NCI-H2196 treated with DMSO at 0.1 percent for 48 hours (cell line): ENCODE measurements at regions not wholly inside any gene's neighbourhood (a gene's known extent, or its start where the extent isn't known, plus 50 kb on each side); places are given as distances from the start of the nearest gene placed in this dataset.
A peak's percentile ranks its signal among the peaks of the same experiment; 100 is the strongest.
"Not testable (repeated sequence)": the region's sequence is repeated elsewhere in the genome, so short reads cannot be mapped to it uniquely, and the experiment has no call there.

Source experiments
- DNase-seq: peaks from one replicate; lab custom pipeline; 2025; ENCODE audit not compliant: unreplicated experiment; lab: John Stamatoyannopoulos, UW

DNA sequence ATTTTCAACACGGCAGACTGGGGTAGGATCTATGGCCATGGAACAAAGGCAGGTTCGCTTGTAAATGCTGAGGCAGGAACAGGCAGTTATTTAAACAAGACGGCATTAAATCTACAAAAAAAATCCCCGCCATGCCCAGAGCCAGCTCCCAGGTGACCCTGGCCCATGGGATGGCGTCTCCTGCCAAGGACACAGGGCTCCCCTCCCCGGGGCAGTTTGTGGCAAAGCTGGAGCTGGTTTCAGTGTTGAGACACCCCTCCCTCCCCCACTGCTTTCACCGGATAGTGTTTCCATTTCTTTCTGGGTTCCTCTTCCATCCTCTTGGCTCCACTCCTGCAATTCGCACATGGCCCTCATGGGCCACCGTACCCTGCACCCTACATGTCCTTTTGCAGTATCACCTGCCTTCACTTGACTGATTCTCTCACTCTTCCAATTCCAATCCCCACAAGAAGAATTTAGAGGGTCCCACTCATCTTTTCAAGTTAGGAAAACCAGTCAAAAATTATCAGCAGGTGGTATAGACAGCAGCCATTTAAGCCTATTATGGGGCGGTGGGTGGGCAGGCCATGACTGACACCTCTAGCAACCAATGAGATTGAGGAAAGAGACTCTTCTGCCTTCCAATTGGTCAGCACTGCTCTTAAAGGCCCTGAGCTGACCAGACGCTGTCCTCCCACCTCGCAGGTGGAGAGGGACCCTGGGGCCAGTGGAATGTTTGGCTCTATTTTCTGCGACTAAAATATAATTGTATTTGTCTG lies 52.0 kb downstream of the OLIG1 start:
- DNase-seq: no peak

DNA sequence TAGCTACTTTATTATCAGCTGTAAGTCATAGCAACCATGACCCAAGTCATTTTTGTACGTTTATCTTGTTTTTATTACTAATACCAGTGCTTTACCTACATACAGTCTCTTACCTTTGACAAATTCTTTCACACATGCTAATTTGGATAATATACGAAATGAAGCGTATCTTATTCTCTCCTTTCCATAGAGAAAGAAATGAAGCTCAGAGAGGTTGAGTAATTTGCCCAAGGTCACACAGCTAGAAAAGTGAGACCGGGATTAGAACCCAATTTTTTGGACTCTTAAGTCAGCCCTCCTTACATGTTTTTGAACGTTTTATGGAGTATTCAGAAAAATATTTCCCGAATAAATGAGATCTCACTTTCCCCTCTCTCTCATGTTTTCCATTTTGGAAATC lies 52.6 kb downstream of the OLIG1 start:
- DNase-seq: no peak

DNA sequence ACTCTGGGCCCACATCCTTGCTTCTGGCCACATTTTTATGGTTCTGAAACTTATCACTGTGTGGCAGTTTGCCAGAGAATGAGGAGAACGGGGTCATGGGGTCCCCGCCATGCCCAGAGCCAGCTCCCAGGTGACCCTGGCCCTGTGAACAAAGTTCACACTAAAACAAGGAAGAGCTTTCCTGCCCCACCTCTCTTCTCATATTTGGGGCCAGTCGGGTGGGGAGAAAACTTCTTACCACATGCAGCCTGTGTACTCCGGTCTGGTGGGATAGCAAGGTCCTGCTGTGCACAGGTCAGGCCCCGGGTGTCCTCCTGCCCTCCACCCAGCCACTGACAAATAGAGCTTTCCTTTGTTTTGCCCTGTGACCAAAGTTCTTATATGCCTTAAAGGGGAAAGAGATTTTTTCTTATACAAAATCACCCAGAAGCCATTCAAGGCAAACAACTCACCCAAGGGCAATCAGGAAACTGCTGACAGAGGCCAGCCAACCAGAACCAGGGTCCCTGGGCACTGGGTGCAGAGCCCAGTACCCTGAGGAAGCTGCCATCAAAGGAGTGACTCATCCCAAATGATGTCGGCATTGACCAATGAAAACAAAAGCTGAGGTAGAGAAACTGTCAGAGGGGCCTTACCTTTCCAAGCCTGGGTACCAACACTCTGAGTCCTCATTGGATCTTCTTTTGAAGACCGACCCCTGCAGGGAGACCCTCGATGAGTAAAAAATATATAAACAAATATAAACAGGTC lies 53.6 kb downstream of the OLIG1 start:
- no peak for DNase-seq

GRCh38 chr21:33124889-33125288 lies 54.9 kb downstream of the OLIG1 start:
- DNase-seq: no peak

DNA sequence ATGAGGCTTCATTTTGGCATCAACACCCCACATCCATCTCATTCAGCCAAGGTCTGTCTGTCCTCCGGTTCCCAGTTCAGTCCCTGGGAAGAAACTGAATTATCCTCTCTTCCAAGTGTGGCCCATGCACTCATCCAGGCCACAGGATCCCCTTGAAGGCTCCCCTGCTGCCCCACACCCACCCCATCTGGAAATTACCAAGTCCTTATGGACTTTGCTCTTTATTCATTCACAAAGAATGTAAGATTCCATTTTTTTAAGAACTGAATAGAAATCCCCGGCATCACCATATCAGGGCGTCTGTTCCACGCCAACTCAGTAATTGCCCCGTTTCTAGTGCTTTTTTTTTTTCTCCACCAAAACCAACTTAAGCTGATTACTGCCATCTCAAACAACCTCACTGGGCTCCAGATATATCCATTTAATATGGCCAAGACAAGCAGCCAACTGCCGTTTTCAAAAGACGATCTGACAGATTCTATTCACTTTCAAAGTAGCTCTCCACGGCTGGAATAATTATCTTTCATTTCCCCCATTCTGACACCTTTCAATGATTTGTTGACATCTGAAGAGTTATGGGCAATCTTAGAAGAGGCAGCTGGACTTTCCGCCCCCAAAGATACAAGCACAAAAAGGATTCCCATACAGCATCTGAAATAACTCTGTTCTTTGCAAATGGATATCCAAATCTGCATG lies 55.9 kb downstream of the OLIG1 start:
- DNase-seq: no peak

GRCh38 chr21:33126569-33126968 lies 56.6 kb downstream of the OLIG1 start:
- DNase-seq: no peak

GRCh38 chr21:33127154-33127867 lies 57.4 kb downstream of the OLIG1 start:
- peak; percentile 39 for DNase-seq

GRCh38 chr21:33127868-33128242 lies 57.9 kb downstream of the OLIG1 start:
- no peak for DNase-seq

GRCh38 chr21:33128538-33128937 lies 58.6 kb downstream of the OLIG1 start:
- DNase-seq: no peak

DNA sequence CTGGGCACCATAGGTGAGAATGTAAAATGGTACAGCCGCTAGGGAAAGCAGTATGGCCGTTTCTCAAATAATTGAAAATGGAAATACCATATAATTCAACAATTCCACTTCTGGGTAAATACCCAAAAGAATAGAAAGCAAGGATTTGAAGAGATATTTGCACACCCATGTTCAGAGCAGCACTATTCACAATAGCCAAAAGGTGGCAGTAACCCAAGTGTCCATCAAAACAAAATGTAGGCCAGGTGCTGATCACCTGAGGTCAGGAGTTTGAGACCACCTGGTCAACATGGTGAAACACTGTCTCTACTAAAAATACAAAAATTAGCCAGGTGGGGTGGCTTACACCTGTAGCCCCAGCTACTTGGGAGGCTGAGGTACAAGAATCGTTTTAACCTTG lies 62.1 kb downstream of the OLIG1 start:
- no peak for DNase-seq

DNA sequence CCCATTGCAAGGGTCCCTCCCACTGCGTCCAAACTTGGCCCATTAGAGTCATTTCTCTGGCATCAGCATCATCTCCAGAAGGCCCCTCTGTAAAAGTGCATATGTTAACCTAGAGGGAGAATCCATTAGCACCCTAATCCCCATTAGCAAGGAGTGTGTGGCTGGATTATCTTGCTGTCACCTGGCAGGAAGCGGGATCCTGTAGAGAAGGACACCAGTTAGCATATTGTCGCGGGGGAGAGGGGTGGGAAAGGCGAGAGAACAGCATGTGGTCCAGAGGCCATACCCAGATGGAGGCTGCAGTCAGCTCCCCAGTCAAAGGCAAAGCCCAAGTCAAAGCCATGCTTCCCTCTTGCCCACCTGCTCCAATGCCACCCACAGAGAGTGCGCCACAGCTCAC lies 64.0 kb downstream of the OLIG1 start:
- no peak for DNase-seq

GRCh38 chr21:33135925-33136324 lies 66.0 kb downstream of the OLIG1 start:
- DNase-seq: peak; percentile 30

DNA sequence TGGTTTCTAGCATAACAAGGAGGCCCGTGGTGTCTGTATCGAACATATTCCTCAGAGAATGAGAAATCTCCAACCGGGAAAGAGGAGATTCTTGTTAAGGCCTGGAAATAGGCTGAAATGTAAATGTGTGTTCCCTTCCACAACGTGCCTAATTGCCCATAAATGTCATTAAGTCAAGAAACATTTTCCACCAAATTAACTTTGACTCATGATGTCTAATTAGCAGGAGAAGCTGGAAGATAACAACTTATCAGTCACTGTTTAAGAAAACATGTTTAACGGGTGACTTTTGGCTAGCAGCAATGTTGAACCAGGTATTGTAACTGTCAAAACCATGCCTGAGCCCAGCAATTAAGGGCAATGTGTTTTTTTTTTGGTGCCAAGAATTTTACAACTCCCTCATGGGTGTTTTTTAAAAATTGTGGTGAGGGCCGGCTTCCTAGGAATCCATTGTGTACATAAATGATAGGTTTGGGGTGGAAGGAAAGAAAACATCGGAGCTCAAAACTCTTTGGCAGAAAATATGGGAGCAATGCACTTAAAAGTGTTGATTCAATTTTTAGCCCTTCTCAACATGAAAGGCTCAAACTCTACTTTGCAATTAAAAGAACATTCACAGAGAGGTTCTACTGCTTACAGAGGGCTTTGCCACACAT lies 67.0 kb downstream of the OLIG1 start:
- DNase-seq: no peak

DNA sequence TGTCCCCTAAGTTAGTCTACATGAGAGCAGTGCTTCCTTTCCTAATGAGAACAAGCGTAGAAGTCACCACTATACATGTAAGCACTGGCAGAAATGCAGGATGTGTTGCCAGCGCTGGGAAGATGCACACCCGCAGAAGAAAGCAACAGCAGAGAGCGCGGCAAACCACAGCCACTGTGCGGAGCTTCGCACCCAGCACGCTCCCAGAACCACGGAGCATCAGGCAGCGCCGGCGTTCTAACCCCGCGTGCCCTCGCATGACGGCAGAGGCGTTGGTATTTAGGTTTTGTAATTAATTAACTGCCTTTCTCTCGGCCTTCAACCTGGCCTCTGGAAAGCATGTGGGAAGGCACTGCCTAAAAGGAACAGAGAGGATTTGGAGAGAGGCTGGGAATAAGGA lies 69.1 kb downstream of the OLIG1 start:
- DNase-seq: no peak

DNA sequence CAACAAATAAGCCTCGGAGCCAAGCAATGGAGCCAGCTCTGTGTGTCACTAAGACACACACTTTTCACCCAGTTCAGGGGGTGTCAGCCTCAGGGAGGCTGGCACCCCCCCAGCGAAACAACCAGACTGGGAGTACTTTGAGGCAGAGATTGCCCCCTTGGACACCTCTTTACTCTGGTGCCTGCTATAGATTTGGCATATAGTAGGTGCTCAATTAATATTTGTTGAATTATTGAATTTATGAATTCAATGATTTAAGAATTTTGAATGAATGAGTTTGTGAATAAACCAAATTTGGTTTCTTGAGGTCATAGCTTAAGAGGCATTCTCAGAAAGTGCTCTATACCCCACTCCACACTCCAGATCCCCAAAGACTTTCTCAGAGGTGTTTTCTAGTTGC lies 70.3 kb downstream of the OLIG1 start:
- no peak for DNase-seq

GRCh38 chr21:33146467-33146866 lies 76.5 kb downstream of the OLIG1 start:
- DNase-seq: no peak

DNA sequence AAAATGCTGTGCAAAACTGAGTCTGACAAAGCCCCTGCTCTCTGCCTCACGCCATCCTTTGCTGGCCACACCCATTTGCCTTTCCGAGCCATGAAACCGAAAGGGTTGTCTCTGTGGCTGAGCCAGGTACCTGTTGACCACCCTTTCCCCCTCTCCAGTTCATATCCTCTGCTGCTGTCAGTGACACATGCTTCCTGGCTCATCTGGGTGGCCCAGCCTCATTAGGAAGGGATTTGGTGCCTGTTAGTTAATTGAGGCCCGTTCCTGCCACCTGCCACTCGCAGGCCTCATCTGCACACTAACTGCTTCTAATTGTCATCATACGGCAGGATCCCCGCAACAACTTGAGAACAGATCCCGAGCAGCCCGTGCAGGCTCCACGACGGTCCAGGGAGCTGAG lies 79.2 kb downstream of the OLIG1 start:
- DNase-seq: no peak

DNA sequence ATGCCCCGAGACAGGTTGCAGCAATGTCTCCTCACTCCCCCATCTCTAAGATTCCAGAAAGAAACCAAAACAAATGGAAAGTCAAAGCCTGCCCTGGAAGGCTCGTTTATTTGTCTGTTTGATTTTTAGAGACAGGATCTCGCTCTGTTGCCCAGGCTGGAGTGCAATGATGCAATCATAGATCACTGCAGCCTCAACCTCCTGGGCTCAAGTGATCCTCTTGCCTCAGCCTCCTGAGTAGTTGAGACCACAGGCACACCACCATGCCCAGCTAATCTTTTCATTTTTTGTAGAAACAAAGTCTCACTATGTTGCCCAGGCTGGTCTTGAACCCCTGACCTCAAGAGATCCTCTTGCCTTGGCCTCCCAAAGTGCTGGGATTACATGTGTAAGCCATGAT lies 78.8 kb upstream of the IFNAR2 start:
- not testable (repeated sequence) for DNase-seq

- DNase-seq: no peak
Measured at GRCh38 chr21:33151941-33152731, 77.6 kb upstream of the IFNAR2 start.

DNA sequence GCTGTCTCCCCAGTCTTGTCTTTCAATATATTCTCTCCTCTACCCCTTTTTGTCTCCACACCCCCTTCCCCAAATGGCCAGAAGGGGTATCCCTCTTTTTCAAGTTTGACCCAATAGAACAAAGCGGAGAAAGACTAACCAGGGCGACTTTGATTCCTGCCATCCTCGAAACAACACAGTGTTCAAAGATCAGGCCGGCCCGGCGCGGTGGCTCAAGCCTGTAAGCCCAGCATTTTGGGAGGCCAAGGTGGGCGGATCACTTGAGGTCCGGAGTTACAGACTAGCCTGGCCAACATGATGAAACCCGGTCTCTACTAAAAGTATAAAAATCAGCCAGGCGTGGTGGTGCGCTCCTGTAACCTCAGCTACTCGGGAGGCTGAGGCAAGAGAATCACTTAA lies 77.0 kb upstream of the IFNAR2 start:
- DNase-seq: no peak
